ENCODE measurements at regions not wholly inside any gene's neighbourhood (a gene's known extent, or its start where the extent isn't known, plus 50 kb on each side); places are given as distances from the start of the nearest gene placed in this dataset.

- no peak for DNase-seq (ENCODE audit: low read depth)
These were observed 52.7 kb upstream of the ALK start for GRCh38 chr2:29974086-29974485.

- DNase-seq (ENCODE audit: low read depth), result no peak
These were observed 55.9 kb upstream of the ALK start for GRCh38 chr2:29977284-29977683.

GRCh38 chr2:29981402-29981801, 60.0 kb upstream of the ALK start:
- DNase-seq (ENCODE audit: low read depth), result no peak

- no peak for DNase-seq (ENCODE audit: low read depth)
These were observed 61.9 kb upstream of the ALK start for GRCh38 chr2:29983308-29983707.

GRCh38 chr2:29987146-29987545, 65.8 kb upstream of the ALK start:
- no peak for DNase-seq (ENCODE audit: low read depth)

- DNase-seq (ENCODE audit: low read depth), result no peak
These were observed 68.7 kb upstream of the ALK start for GRCh38 chr2:29990129-29990528.

GRCh38 chr2:29991086-29991485, 69.7 kb upstream of the ALK start:
- no peak for DNase-seq (ENCODE audit: low read depth)

- no peak for DNase-seq (ENCODE audit: low read depth)
These were observed 73.9 kb upstream of the ALK start for GRCh38 chr2:29995241-29995640.

GRCh38 chr2:30003128-30003527, 81.7 kb upstream of the ALK start:
- no peak for DNase-seq (ENCODE audit: low read depth)

GRCh38 chr2:30022444-30023071, 101.2 kb upstream of the ALK start:
- DNase-seq (ENCODE audit: low read depth), result no peak

GRCh38 chr2:30024281-30024680, 102.9 kb upstream of the ALK start:
- no peak for DNase-seq (ENCODE audit: low read depth)

- DNase-seq (ENCODE audit: low read depth), result peak; percentile 77
These were observed 105.0 kb upstream of the ALK start for GRCh38 chr2:30026091-30027055.

GRCh38 chr2:30029804-30030203, 108.4 kb upstream of the ALK start:
- no peak for DNase-seq (ENCODE audit: low read depth)

- no peak for DNase-seq (ENCODE audit: low read depth)
These were observed 109.0 kb upstream of the ALK start for GRCh38 chr2:30030361-30030760.

- DNase-seq (ENCODE audit: low read depth), result peak; percentile 4
These were observed 109.8 kb upstream of the ALK start for GRCh38 chr2:30031184-30031583.

- DNase-seq (ENCODE audit: low read depth), result no peak
These were observed 112.6 kb upstream of the YPEL5 start for GRCh38 chr2:30034052-30034775.

GRCh38 chr2:30037016-30037415, 109.8 kb upstream of the YPEL5 start:
- peak; percentile 2 for DNase-seq (ENCODE audit: low read depth)

- DNase-seq (ENCODE audit: low read depth), result no peak
These were observed 108.4 kb upstream of the YPEL5 start for GRCh38 chr2:30038419-30038818.

- DNase-seq (ENCODE audit: low read depth), result no peak
These were observed 107.7 kb upstream of the YPEL5 start for GRCh38 chr2:30039101-30039500.

- DNase-seq (ENCODE audit: low read depth), result no peak
These were observed 106.7 kb upstream of the YPEL5 start for GRCh38 chr2:30040147-30040546.

GRCh38 chr2:30041884-30042283, 104.9 kb upstream of the YPEL5 start:
- DNase-seq (ENCODE audit: low read depth), result no peak

- no peak for DNase-seq (ENCODE audit: low read depth)
These were observed 100.4 kb upstream of the YPEL5 start for GRCh38 chr2:30046396-30046795.

- no peak for DNase-seq (ENCODE audit: low read depth)
These were observed 99.8 kb upstream of the YPEL5 start for GRCh38 chr2:30046979-30047378.

Measured in EH (cell line).